ENCODE measurements at regions not wholly inside any gene's neighbourhood (a gene's known extent, or its start where the extent isn't known, plus 50 kb on each side); places are given as distances from the start of the nearest gene placed in this dataset.
"Not testable (repeated sequence)": the region's sequence is repeated elsewhere in the genome, so short reads cannot be mapped to it uniquely, and the experiment has no call there.

- no peak for DNase-seq
Observed at GRCh38 chr7:64469673-64470072, 93.2 kb downstream of the ZNF680 start.

- DNase-seq: no peak
Observed at GRCh38 chr7:64465551-64465950, 97.3 kb downstream of the ZNF680 start.

- DNase-seq: peak; percentile 11
Observed at GRCh38 chr7:64463636-64464375, 99.1 kb downstream of the ZNF680 start.

GRCh38 chr7:64459858-64460257, 103.0 kb downstream of the ZNF680 start:
- DNase-seq: not testable (repeated sequence)

- no peak for DNase-seq
Observed at GRCh38 chr7:64433590-64433989, 119.8 kb downstream of the ZNF736 start.

DNA sequence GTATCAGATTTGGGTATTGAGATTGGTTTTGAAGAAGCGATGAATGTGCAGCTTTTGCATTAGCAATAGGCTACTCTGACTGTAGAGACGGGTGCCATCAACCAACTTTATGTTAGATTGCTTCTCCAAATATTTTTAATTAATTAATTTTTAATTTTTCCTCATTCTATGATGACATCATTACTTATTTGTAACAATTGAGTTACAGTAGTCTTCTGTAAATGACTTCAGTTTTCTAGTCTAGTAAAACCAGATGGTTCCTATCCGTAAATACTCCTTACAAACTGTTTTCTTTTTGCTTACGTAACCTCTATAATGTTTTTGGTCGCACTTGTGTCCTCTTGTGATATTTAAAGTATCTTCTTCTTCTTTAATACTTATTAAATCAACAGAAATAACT, 118.1 kb downstream of the ZNF736 start:
- DNase-seq: no peak

DNA sequence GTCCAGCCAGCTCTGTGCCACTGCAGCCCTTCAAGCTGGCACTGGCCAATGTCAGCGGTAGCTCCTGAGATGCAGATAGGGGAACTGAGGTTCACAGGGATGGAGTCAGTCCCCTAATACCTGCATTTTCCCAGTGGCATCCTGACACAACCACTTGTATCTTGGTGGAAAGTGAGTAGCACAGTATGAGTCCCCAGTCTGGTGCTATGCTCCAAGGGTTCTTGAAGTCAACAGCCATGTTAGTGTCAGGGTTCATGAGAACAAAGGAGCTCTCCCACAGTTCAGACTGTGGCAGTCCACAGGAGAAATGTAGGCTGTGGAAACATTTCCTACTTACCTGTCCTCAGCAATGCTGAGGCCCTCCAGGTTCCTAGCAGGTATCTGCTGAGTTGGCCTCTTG, 115.5 kb downstream of the ZNF736 start:
- DNase-seq: no peak

DNA sequence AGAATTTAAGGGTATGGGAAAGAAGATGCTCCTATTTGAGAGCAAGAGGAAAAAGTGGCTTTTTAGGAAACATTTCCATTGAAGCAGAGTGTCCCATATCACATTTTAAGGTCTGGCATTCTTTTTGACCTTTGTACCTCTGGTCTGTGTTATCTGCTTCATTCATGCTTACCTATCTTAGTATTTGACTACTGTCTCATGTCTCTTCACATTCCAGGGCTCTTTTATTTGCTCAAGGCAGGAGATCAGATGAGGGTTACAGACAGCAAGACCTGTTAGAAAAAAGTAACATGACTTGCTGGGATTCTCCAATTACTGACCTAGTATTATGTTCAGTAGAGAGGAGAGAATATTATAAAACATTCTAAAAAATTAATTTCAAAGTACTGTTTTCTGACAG, 111.7 kb downstream of the ZNF736 start:
- DNase-seq: not testable (repeated sequence)

DNA sequence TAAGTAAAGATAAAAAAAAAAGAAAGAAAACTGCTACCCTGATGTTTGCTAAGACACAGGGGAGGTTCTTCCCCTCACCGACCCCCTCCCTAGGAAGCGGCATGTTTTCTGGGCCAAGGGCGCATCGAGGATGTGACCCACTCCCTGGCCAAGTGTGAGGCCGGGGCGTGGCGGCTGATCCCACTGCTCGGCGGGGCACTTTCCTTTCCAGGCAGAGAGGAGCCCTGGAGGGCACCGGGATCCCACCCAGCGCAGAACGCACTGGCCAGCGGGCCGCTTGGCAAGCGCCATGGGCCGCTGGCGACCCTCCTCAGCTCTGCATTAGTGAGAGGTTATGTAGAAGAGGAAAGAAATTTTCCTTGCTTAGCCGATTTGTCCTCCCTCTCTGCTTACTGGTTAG, 93.4 kb downstream of the ZNF736 start:
- no peak for DNase-seq

Measured in stimulated activated CD4-positive, alpha-beta T cell treated with anti-CD3 and anti-CD28 coated beads, Interleukin-4, amount 100 ng/mL, for 1 hour (primary cell).